Upper lobe of right lung (tissue), 1 donor: ENCODE measurements at regions not wholly inside any gene's neighbourhood (a gene's known extent, or its start where the extent isn't known, plus 50 kb on each side); places are given as distances from the start of the nearest gene placed in this dataset.

ENCODE experiments used
- ATAC-seq: fragments of 200-7000 bp; cut with Tn5 transposase; one replicate; pipeline ENCODE4 v1.9.1; 2020; ENCODE audit warnings: mild to moderate bottlenecking, moderate library complexity
- DNase-seq: peaks from one replicate; pipeline ENCODE4 v3.0.0-alpha.2; 2020
- H3K27ac ChIP-seq: fragments of 200-600 bp; one replicate; pipeline ENCODE4 v1.8.0; 2022
- H3K27me3 ChIP-seq: fragments of 200-600 bp; one replicate; pipeline ENCODE4 v1.8.0; 2022; ENCODE audit warnings: mild to moderate bottlenecking
- H3K36me3 ChIP-seq: fragments of 200-600 bp; one replicate; pipeline ENCODE4 v1.8.0; 2022
- H3K4me1 ChIP-seq: fragments of 200-600 bp; one replicate; pipeline ENCODE4 v1.8.0; 2022
- H3K4me3 ChIP-seq: fragments of 200-600 bp; one replicate; pipeline ENCODE4 v1.8.0; 2022; ENCODE audit warnings: mild to moderate bottlenecking
- H3K9me3 ChIP-seq: fragments of 200-600 bp; one replicate; pipeline ENCODE4 v1.8.0; 2022
- CTCF ChIP-seq: fragments of 200-600 bp; IDR thresholded peaks from one replicate; pipeline ENCODE4 v1.8.0; 2022; ENCODE audit warnings: antibody characterized with exemption
- intact Hi-C: fragments of 100-400 bp; cut with DNase I; formaldehyde crosslinking; loops from one replicate; pipeline ENCODE4 v1.11.0; 2022
- donor health status: DM: no; HTN: yes; CAD: no; lungs with severe emphysema.

DNA sequence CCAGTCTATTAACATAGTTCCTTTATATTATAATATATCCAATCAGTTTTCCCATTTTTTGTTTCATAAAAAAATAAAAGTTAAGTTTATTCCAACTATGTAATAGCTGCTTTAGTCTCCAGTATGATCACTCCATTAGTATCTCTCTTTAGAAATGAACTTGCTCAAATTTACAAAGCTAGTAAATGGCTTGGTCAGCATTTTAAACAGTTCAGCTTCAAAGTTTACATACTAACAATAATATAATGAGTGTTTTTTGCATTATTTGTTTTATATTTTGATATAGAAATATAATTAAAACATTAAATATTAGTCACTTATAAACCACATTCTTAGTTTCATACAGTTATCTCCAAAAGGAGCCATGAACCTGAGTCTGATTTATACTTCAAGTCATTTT is 1073.8 kb downstream of the SLITRK5 start:
- Histone ChIP-seq H3K9me3 (no peaks in the 10 kb centered on the region), H3K36me3 (no peaks in the 10 kb centered on the region), H3K4me3 (no peak overlapping the region), H3K27ac (no peak overlapping the region), H3K27me3 (no peaks in the 10 kb centered on the region), H3K4me1 (no peaks in the 10 kb centered on the region)
- no peak for TF ChIP-seq CTCF
- ATAC-seq (no peak), DNase-seq (no peak)
- intact Hi-C loops = no loop called here

GRCh38 chr13:88752041-88752440 is 1080.9 kb downstream of the SLITRK5 start:
- no peaks in the 10 kb centered on the region for H3K9me3 ChIP-seq
- no peak for TF ChIP-seq CTCF
- no peak for DNase-seq
- no peak overlapping the region for H3K4me3 ChIP-seq
- no peak overlapping the region for H3K27ac ChIP-seq
- intact Hi-C loops = no loop called here
- H3K36me3 ChIP-seq = no peaks in the 10 kb centered on the region
- no peaks in the 10 kb centered on the region for H3K4me1 ChIP-seq
- no peaks in the 10 kb centered on the region for H3K27me3 ChIP-seq
- ATAC-seq = no peak

- Histone ChIP-seq H3K27me3 (no peaks in the 10 kb centered on the region), H3K4me1 (no peaks in the 10 kb centered on the region), H3K36me3 (no peaks in the 10 kb centered on the region), H3K4me3 (no peak overlapping the region), H3K9me3 (no peaks in the 10 kb centered on the region), H3K27ac (no peak overlapping the region)
- no peak for ATAC-seq
- intact Hi-C loops = no loop called here
- no peak for DNase-seq
- no peak for TF ChIP-seq CTCF
Observed at GRCh38 chr13:88754141-88754540, 1083.0 kb downstream of the SLITRK5 start.

- no peaks in the 10 kb centered on the region for H3K27me3 ChIP-seq
- no peak for DNase-seq
- no peak for ATAC-seq
- no peaks in the 10 kb centered on the region for H3K36me3 ChIP-seq
- intact Hi-C loops = no loop called here
- no peak overlapping the region for H3K27ac ChIP-seq
- no peaks in the 10 kb centered on the region for H3K9me3 ChIP-seq
- TF ChIP-seq CTCF = no peak
- H3K4me1 ChIP-seq = no peaks in the 10 kb centered on the region
- H3K4me3 ChIP-seq = no peak overlapping the region
Observed at GRCh38 chr13:88761145-88761544, 1090.0 kb downstream of the SLITRK5 start.

GRCh38 chr13:88764103-88764502 is 1092.9 kb downstream of the SLITRK5 start:
- TF ChIP-seq CTCF = no peak
- H3K27me3 ChIP-seq = no peaks in the 10 kb centered on the region
- DNase-seq = no peak
- no peaks in the 10 kb centered on the region for H3K4me1 ChIP-seq
- no peak overlapping the region for H3K4me3 ChIP-seq
- intact Hi-C loops = no loop called here
- no peak overlapping the region for H3K27ac ChIP-seq
- no peaks in the 10 kb centered on the region for H3K36me3 ChIP-seq
- H3K9me3 ChIP-seq = no peaks in the 10 kb centered on the region
- no peak for ATAC-seq

- ATAC-seq (no peak), DNase-seq (no peak)
- no peak for TF ChIP-seq CTCF
- H3K4me3 ChIP-seq = no peak overlapping the region
- H3K27ac ChIP-seq = no peak overlapping the region
- intact Hi-C loops = no loop called here
- H3K27me3 ChIP-seq = no peaks in the 10 kb centered on the region
- H3K9me3 ChIP-seq = no peaks in the 10 kb centered on the region
- H3K36me3 ChIP-seq = no peaks in the 10 kb centered on the region
- H3K4me1 ChIP-seq = no peaks in the 10 kb centered on the region
Observed at GRCh38 chr13:88800505-88800904, 1129.3 kb downstream of the SLITRK5 start.
